Upper lobe of right lung (tissue), 1 donor: ENCODE measurements at regions not wholly inside any gene's neighbourhood (a gene's known extent, or its start where the extent isn't known, plus 50 kb on each side); places are given as distances from the start of the nearest gene placed in this dataset.

Experiments
- ATAC-seq: fragments of 200-7000 bp; cut with Tn5 transposase; one replicate; pipeline ENCODE4 v1.9.1; 2020; ENCODE audit warnings: mild to moderate bottlenecking, moderate library complexity
- DNase-seq: peaks from one replicate; pipeline ENCODE4 v3.0.0-alpha.2; 2020
- H3K27ac ChIP-seq: fragments of 200-600 bp; one replicate; pipeline ENCODE4 v1.8.0; 2022
- H3K27me3 ChIP-seq: fragments of 200-600 bp; one replicate; pipeline ENCODE4 v1.8.0; 2022; ENCODE audit warnings: mild to moderate bottlenecking
- H3K36me3 ChIP-seq: fragments of 200-600 bp; one replicate; pipeline ENCODE4 v1.8.0; 2022
- H3K4me1 ChIP-seq: fragments of 200-600 bp; one replicate; pipeline ENCODE4 v1.8.0; 2022
- H3K4me3 ChIP-seq: fragments of 200-600 bp; one replicate; pipeline ENCODE4 v1.8.0; 2022; ENCODE audit warnings: mild to moderate bottlenecking
- H3K9me3 ChIP-seq: fragments of 200-600 bp; one replicate; pipeline ENCODE4 v1.8.0; 2022
- intact Hi-C: fragments of 100-400 bp; cut with DNase I; formaldehyde crosslinking; loops from one replicate; pipeline ENCODE4 v1.11.0; 2022
- TF ChIP-seq, protein P1 (sequence below): fragments of 200-600 bp; IDR thresholded peaks from one replicate; pipeline ENCODE4 v1.8.0; 2022; ENCODE audit warnings: antibody characterized with exemption
- donor health status: DM: no; HTN: yes; CAD: no; lungs with severe emphysema.

DNA sequence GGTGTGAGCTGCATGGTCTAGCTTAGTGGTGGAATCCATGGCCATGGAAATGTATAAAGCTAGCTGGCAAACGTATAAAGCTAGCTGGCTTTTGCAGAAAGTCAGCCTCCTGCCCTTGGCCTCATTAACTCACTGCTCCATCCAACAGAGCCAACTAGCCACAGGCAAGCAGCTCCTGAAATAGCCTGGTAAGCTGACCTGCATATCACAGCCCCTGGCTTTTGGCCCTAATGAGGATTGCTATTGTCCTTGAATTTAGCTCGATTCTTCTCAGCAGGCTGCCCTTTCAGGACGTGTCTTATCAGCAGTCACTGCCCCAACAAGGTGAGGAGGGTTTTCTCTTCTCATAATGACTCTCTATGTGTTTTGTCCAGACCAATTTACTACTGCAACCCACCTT lies 446.8 kb downstream of the WDR72 start:
- ATAC-seq (no peak), DNase-seq (no peak)
- Histone ChIP-seq H3K4me3 (no peak overlapping the region), H3K36me3 (no peaks in the 10 kb centered on the region), H3K27ac (no peak overlapping the region), H3K4me1 (no peaks in the 10 kb centered on the region), H3K9me3 (no peaks in the 10 kb centered on the region), H3K27me3 (no peaks in the 10 kb centered on the region)
- intact Hi-C loops = no loop called here
- TF ChIP-seq, protein P1, sequence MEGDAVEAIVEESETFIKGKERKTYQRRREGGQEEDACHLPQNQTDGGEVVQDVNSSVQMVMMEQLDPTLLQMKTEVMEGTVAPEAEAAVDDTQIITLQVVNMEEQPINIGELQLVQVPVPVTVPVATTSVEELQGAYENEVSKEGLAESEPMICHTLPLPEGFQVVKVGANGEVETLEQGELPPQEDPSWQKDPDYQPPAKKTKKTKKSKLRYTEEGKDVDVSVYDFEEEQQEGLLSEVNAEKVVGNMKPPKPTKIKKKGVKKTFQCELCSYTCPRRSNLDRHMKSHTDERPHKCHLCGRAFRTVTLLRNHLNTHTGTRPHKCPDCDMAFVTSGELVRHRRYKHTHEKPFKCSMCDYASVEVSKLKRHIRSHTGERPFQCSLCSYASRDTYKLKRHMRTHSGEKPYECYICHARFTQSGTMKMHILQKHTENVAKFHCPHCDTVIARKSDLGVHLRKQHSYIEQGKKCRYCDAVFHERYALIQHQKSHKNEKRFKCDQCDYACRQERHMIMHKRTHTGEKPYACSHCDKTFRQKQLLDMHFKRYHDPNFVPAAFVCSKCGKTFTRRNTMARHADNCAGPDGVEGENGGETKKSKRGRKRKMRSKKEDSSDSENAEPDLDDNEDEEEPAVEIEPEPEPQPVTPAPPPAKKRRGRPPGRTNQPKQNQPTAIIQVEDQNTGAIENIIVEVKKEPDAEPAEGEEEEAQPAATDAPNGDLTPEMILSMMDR = no peak

DNA sequence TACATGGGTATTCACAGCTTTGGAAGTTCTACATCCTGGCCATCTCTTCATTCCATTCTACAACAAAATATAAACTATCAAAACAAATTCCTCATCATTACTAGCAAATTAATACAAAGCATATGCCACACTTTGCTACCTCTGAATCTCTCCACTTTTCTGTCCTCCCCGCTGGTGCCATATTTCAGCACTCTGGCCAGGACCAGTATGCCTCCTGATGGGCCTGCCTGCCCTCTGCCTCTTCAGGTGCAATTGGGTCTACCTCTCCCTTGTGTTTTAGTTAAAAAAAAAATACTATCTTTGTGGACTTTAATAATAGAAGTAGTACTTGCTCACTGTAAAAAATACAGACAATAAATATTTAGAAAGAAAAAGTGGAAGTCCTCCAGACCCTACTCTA lies 448.8 kb downstream of the WDR72 start:
- DNase-seq (no peak), ATAC-seq (no peak)
- Histone ChIP-seq H3K36me3 (no peaks in the 10 kb centered on the region), H3K4me3 (no peak overlapping the region), H3K4me1 (no peaks in the 10 kb centered on the region), H3K27me3 (no peaks in the 10 kb centered on the region), H3K27ac (no peak overlapping the region), H3K9me3 (no peaks in the 10 kb centered on the region)
- TF ChIP-seq, protein P1 = no peak
- intact Hi-C loops = no loop called here

DNA sequence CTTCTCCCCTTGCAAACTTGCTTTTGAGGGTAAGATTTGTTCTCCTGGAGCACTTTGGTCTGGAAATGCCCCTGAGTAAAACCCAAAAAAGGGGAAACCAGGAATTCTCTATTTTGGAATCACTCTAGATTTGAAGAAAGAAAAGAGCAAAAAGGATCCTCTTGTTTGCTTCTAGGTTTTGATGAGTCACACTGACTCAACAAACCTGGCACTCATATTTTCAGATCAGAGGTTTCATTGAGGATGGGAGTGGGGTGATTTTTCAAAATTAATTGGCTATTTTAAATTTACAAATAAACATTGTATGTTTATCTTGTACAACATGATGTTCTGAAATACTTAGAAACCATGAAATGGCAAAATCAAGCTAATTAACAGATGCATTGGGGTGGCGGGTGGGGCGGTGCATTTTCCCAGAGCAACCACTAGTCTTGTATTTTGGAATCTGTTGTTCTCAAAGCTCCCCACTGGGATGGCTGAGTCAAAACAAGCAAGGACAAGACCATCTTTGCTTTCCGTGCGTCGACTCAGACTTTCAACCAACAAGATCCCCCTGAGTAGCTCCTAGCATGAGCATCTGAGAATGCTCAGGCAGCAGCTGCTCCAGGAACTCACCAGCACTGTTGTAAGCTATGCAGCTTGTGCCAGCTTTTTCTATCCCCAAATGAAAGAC lies 451.4 kb downstream of the WDR72 start:
- intact Hi-C loops = no loop called here
- Histone ChIP-seq H3K4me3 (no peak overlapping the region), H3K27me3 (no peaks in the 10 kb centered on the region), H3K4me1 (no peaks in the 10 kb centered on the region), H3K36me3 (no peaks in the 10 kb centered on the region), H3K27ac (no peak overlapping the region), H3K9me3 (no peaks in the 10 kb centered on the region)
- ATAC-seq = no peak
- TF ChIP-seq, protein P1 = no peak
- DNase-seq = no peak

DNA sequence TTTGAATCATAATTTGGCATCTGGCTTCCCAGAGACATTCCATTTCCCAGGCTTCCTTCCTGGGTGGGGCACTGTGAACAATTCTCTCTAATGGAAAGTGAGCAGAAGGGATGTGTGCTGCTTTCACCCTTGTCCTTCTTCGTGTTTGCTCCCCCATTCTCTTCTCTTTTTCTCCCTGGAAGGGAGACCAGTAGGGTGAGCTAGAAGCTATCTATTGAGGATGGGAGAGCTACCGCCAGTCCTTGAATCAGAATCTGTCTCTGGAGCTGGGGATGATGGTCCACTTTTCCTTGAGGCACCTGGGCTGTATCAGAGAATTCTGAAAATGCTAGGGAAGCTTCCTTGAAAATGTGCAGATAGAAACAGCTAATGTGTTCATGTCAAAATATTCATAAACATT lies 453.9 kb downstream of the WDR72 start:
- H3K36me3 ChIP-seq = no peaks in the 10 kb centered on the region
- H3K4me1 ChIP-seq = no peaks in the 10 kb centered on the region
- no peak for DNase-seq
- no peaks in the 10 kb centered on the region for H3K27me3 ChIP-seq
- TF ChIP-seq, protein P1 = no peak
- intact Hi-C loops = no loop called here
- H3K4me3 ChIP-seq = no peak overlapping the region
- H3K9me3 ChIP-seq = no peaks in the 10 kb centered on the region
- no peak overlapping the region for H3K27ac ChIP-seq
- no peak for ATAC-seq

DNA sequence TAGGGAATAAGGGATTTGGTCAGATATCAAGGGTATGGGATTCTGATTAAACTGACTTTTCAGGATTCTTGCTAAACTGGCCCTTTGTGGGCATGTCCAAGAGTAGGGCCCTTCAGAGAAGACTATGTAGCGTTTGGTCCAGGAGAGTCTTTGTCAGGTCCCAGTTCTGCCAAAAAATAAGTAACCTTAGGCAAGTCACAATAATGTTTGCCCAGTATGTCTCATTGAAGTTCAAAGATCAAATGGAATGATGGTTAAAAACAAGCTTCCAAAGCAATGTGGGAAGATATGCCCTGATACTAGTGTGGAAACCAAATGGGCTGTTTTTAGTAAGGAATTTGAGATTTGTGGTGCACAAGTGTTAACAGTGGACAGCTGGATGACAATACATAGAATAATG lies 454.4 kb downstream of the WDR72 start:
- TF ChIP-seq, protein P1 = no peak
- intact Hi-C loops = no loop called here
- ATAC-seq = no peak

DNA sequence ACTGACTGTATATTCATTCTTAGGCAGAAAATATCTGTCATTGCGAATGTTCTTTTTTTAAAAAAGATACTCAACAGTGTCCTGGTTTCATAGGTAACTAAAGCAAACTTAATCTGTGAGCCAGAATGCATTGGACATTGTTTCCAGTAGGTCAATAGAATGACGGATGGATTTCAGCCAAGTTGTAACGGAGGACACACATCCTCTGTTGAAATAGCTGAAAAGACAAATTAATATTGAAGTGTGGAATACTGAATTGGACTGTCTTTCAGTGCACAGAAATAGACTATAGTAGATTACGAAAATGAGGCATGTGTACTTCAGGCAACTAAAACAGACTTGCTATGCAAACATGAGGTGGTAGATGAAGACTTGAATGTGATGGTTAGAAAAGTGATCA lies 461.6 kb downstream of the WDR72 start:
- Histone ChIP-seq H3K36me3 (no peaks in the 10 kb centered on the region), H3K4me1 (no peaks in the 10 kb centered on the region), H3K27me3 (no peaks in the 10 kb centered on the region), H3K9me3 (no peaks in the 10 kb centered on the region), H3K4me3 (no peak overlapping the region), H3K27ac (no peak overlapping the region)
- intact Hi-C loops = no loop called here
- TF ChIP-seq, protein P1 = no peak
- ATAC-seq (no peak), DNase-seq (no peak)

More for the DNA sequence above, 454.4 kb downstream of the WDR72 start:
- Histone ChIP-seq H3K9me3 (no peaks in the 10 kb centered on the region), H3K27me3 (no peaks in the 10 kb centered on the region), H3K4me1 (no peaks in the 10 kb centered on the region), H3K27ac (no peak overlapping the region), H3K4me3 (no peak overlapping the region), H3K36me3 (no peaks in the 10 kb centered on the region)
- no peak for DNase-seq
